K562 (cell line): ENCODE measurements at regions not wholly inside any gene's neighbourhood (a gene's known extent, or its start where the extent isn't known, plus 50 kb on each side); places are given as distances from the start of the nearest gene placed in this dataset.

Experiments used
- ATAC-seq: fragments of 200-7000 bp; cut with Tn5 transposase; 3 replicates; pipeline ENCODE4 v1.9.1; 2020; ENCODE audit warnings: moderate library complexity
- BruUV-seq: library from RNA; stranded (reverse); fragments of 400-500 nt; replicated peaks from 2 replicates; lab custom pipeline; 2021; lab: Mats Ljungman, UMichigan
- CTCF ChIA-PET: fragments of 300-600 bp; formaldehyde crosslinking; extraction: SDS; loops from one replicate; lab custom pipeline; 2021; ENCODE audit warnings: low intra/inter-chr PET ratio; lab: Yijun Ruan, JAX
- POLR2A ChIA-PET: fragments of 300-600, 350-650 bp; sonication (Branson Sonifier 250); formaldehyde crosslinking; extraction: SDS; loops from one replicate; lab custom pipeline; 2021; ENCODE audit warnings: antibody characterized with exemption, inconsistent platforms; lab: Yijun Ruan, JAX
- DNase-seq, 4 experiments: peaks; one replicate each; pipeline versions ENCODE4 v3.0.0 to v3.0.0-alpha.2; 2011 to 2018; ENCODE audit warnings: low spot score in 3 of 4, mixed read lengths in 3 of 4; ENCODE audit errors: extremely low read depth in 1 of 4
- FAIRE-seq: peaks from 2 replicates; lab custom pipeline; 2011; peaks lifted over from hg19 to GRCh38; lab: Jason Lieb, UNC
- H2AFZ ChIP-seq: 2 replicates; pipeline ENCODE4 v1.6.0; 2011; ENCODE audit warnings: low read depth, low read length, control low read depth, inconsistent platforms
- H3K27ac ChIP-seq: fragments of 200-600 bp; 3 replicates; pipeline ENCODE4 v1.8.0; 2011; ENCODE audit warnings: low read depth, mild to moderate bottlenecking, control low read depth, inconsistent platforms, low read length, moderate library complexity, mixed read lengths; ENCODE audit errors: extremely low read depth
- H3K27me3 ChIP-seq, 2 experiments: fragments of 300-600 bp in 1 of 2; 2 replicates in 1 of 2; 3 replicates in 1 of 2; pipeline versions ENCODE4 v1.6.0 to v1.8.0; 2011; ENCODE audit warnings: inconsistent platforms in 2 of 2, low read length in 2 of 2, mild to moderate bottlenecking in 1 of 2, mixed read lengths in 1 of 2, moderate library complexity in 1 of 2; ENCODE audit not compliant: control insufficient read depth in 2 of 2, insufficient read depth in 2 of 2
- H3K36me3 ChIP-seq: fragments of 300-600 bp; 3 replicates; pipeline ENCODE4 v1.8.0; 2011; ENCODE audit warnings: mild to moderate bottlenecking, low read length, inconsistent platforms; ENCODE audit not compliant: control insufficient read depth, insufficient read depth
- H3K4me1 ChIP-seq, 2 experiments: fragments of 200-600 bp in 1 of 2; replicated peaks in 1 of 2; 2 replicates in 1 of 2; 3 replicates in 1 of 2; pipeline versions ENCODE4 v1.5.1 to v1.8.0; 2011; ENCODE audit warnings: inconsistent platforms in 2 of 2, low read length in 2 of 2, mild to moderate bottlenecking in 1 of 2, mixed read lengths in 1 of 2, moderate library complexity in 1 of 2; ENCODE audit not compliant: control insufficient read depth in 2 of 2, insufficient read depth in 2 of 2
- H3K4me2 ChIP-seq: 2 replicates; pipeline ENCODE4 v1.6.1; 2011; ENCODE audit warnings: low read length, control low read depth, inconsistent platforms, mixed read lengths; ENCODE audit not compliant: insufficient read depth
- H3K4me3 ChIP-seq: fragments of 200-600 bp; sonication (generic), shearing (Covaris generic); 2 replicates; pipeline ENCODE4 v1.5.1; 2016; ENCODE audit warnings: control low read depth, inconsistent platforms
- H3K79me2 ChIP-seq: fragments of 200-600 bp; 3 replicates; pipeline ENCODE4 v1.8.0; 2011; ENCODE audit warnings: low read length, inconsistent platforms; ENCODE audit not compliant: control insufficient read depth, insufficient read depth
- H3K9ac ChIP-seq, 2 experiments: 2 replicates each; pipeline versions ENCODE4 v1.6.0 to v1.6.1; 2011; ENCODE audit warnings: low read depth in 2 of 2, low read length in 2 of 2, control low read depth in 1 of 2, inconsistent platforms in 1 of 2, mild to moderate bottlenecking in 1 of 2, mixed read lengths in 1 of 2; ENCODE audit not compliant: insufficient read depth in 1 of 2
- H3K9me1 ChIP-seq: one replicate; pipeline ENCODE4 v1.6.0; 2011; ENCODE audit warnings: inconsistent platforms, mild to moderate bottlenecking, low read length, moderate library complexity; ENCODE audit not compliant: control insufficient read depth, insufficient read depth
- H3K9me3 ChIP-seq: replicated peaks from 2 replicates; pipeline ENCODE4 v1.5.1; 2011; ENCODE audit warnings: low read depth, low read length, inconsistent platforms; ENCODE audit not compliant: control insufficient read depth, insufficient read depth
- H4K20me1 ChIP-seq: replicated peaks from 2 replicates; pipeline ENCODE4 v1.6.1; 2011; ENCODE audit warnings: low read length, inconsistent platforms, mixed read lengths; ENCODE audit not compliant: control insufficient read depth, insufficient read depth
- CSDE1 ChIP-seq, 2 experiments: fragments of 450-650 bp; IDR thresholded peaks; 2 replicates each; pipeline ENCODE4 v1.6.1; 2016; ENCODE audit warnings: mild to moderate bottlenecking in 1 of 2
- DPF2 ChIP-seq: fragments of 450-650 bp; IDR thresholded peaks from 2 replicates; pipeline ENCODE4 v1.6.1; 2016
- ETS2 ChIP-seq: IDR thresholded peaks from 2 replicates; pipeline ENCODE4 v1.6.1; 2016; ENCODE audit warnings: borderline replicate concordance, missing genetic modification characterization, mild to moderate bottlenecking, moderate library complexity, missing compliant biosample characterization; ENCODE audit not compliant: poor library complexity, severe bottlenecking
- HDAC2 ChIP-seq: fragments of 450-650 bp; IDR thresholded peaks from 2 replicates; pipeline ENCODE4 v1.6.1; 2016; ENCODE audit warnings: mild to moderate bottlenecking
- HIVEP1 ChIP-seq: fragments of 250-450 bp; sonication (Bioruptor Pico); IDR thresholded peaks from 2 replicates; pipeline ENCODE4 v1.4.0; 2020; ENCODE audit warnings: mild to moderate bottlenecking
- HNRNPH1 ChIP-seq: fragments of 200-400 bp; formaldehyde crosslinking; optimal IDR thresholded peaks from 2 replicates; pipeline ENCODE3; 2017; ENCODE audit warnings: low read depth, mild to moderate bottlenecking, low read length, moderate library complexity
- MCM2 ChIP-seq: fragments of 450-650 bp; IDR thresholded peaks from 2 replicates; pipeline ENCODE4 v1.6.1; 2017; ENCODE audit warnings: low read depth, mild to moderate bottlenecking
- PCBP2 ChIP-seq: fragments of 200-400 bp; formaldehyde crosslinking; IDR thresholded peaks from 2 replicates; pipeline ENCODE4 v1.6.1; 2018; ENCODE audit warnings: low read length, low read depth, mild to moderate bottlenecking, moderate library complexity; ENCODE audit not compliant: poor library complexity, severe bottlenecking
- RBM39 ChIP-seq: fragments of 200-400 bp; formaldehyde crosslinking; optimal IDR thresholded peaks from 2 replicates; pipeline ENCODE3; 2018; ENCODE audit warnings: low read depth, low read length
- ZNF324 ChIP-seq: fragments of 250-450 bp; sonication (Bioruptor Pico); IDR thresholded peaks from 2 replicates; pipeline ENCODE4 v1.4.0; 2020; ENCODE audit warnings: mild to moderate bottlenecking
- ZNF655 ChIP-seq: fragments of 250-450 bp; sonication (Bioruptor Pico); IDR thresholded peaks from 2 replicates; pipeline ENCODE4 v1.5.0; 2021
- WGBS: fragments of 100-300 bp; shearing (Covaris generic); methylation state at CpG from one replicate; pipeline ENCODE4 v1.1.6; 2016; ENCODE audit warnings: low coverage, mixed read lengths; ENCODE audit not compliant: insufficient coverage; ENCODE audit errors: missing lambda C conversion rate; 5-methylcytosine and 5-hydroxymethylcytosine counted together
- in situ Hi-C: fragments of 300-500 bp; cut with MboI; formaldehyde crosslinking; loops from 4 replicates; pipeline ENCODE4 v1.15.0; 2018; ENCODE audit warnings: inconsistent platforms, mixed read lengths
- intact Hi-C: fragments of 100-400 bp; cut with micrococcal nuclease; formaldehyde crosslinking; loops from 2 replicates; pipeline ENCODE4 v1.14.2; 2022

GRCh38 chr5:161190086-161190485, 338.1 kb upstream of the ATP10B start (continued):
- no peak for TF ChIP-seq HNRNPH1
- TF ChIP-seq HIVEP1: no peak
- no peak for TF ChIP-seq HDAC2
- TF ChIP-seq PCBP2: no peak
- TF ChIP-seq MCM2: no peak

GRCh38 chr5:161189452-161189851, 337.4 kb upstream of the ATP10B start:
- BruUV-seq: no TSS peak
- Histone ChIP-seq H3K79me2 (no peaks in the 10 kb centered on the region), H3K27me3 (no peaks in the 10 kb centered on the region), H3K4me3 (no peak overlapping the region), H3K27ac (no peak overlapping the region), H3K4me2 (no peak overlapping the region), H3K9me1 (no peaks in the 10 kb centered on the region), H3K9ac (no peak overlapping the region), H2AFZ (no peak overlapping the region), H3K4me1 (no peaks in the 10 kb centered on the region), H3K36me3 (no peaks in the 10 kb centered on the region), H4K20me1 (no peaks in the 10 kb centered on the region), H3K9me3 (no peaks in the 10 kb centered on the region; the same call in 1 of the 2 replicates)
- 0% methylated on average over 1 of the region's 1 CpG for WGBS
- TF ChIP-seq RBM39 (no peak), DPF2 (no peak), ZNF655 (no peak), ZNF324 (CRISPR knock-in tag) (no peak), ETS2 (tag) (no peak), CSDE1 (IDR thresholded peaks at IDR 0.05) (no peak)
- intact Hi-C loops (no loop called here), in situ Hi-C loops (no loop called here)
- DNase-seq: no peak
- ATAC-seq: no peak
- FAIRE-seq: no peak
- ChIA-PET POLR2A (no interaction called here), CTCF (no interaction called here)
